Activated CD8-positive, alpha-beta memory T cell treated with anti-CD3 and anti-CD28 coated beads, Interleukin-2, amount 50 U/mL, for 1 hour (primary cell): ENCODE measurements at regions not wholly inside any gene's neighbourhood (a gene's known extent, or its start where the extent isn't known, plus 50 kb on each side); places are given as distances from the start of the nearest gene placed in this dataset.
"Not testable (repeated sequence)": the region's sequence is repeated elsewhere in the genome, so short reads cannot be mapped to it uniquely, and the experiment has no call there.

Experiments
- DNase-seq: peaks from one replicate; pipeline ENCODE4 v3.0.0-alpha.2; 2020; ENCODE audit errors: extremely low read depth

DNA sequence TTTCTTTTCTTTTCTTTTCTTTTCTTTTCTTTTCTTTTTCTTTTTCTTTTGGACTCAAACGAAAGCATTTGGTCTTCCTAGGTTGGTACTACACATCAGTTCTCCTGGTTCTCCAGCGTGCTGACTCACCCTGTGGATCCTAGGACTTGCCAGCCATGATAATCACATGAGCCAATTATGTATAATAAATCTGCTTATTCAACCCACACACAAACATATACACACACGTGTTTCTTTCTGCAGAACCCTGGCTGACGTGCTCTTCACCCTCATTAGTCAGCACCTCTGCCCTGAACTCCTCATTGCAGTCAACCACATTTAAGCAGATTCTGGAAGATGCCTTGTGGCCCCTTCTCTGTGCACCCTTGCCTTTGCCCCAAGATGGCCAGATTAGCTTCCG is 162.4 kb upstream of the MYT1L start:
- no peak for DNase-seq

DNA sequence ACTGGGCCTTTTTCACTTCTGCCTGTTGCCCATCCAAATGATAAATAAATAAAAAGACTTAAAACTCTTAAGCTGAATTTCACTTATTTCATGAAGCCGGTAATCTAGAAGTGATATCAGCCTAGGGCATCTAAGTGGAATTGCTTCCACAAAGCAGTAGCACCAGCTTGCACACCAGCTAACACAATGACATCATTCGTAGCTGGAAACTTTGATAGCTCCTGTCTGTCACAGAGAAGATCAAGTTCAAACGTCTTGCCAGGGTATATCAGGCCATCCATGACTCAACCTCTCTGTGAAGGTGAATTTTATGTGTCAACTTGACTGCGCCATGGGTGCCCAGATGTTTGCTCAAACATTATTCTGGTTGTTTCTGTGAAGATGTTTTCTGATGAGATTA is 161.7 kb upstream of the MYT1L start:
- DNase-seq, result no peak

GRCh38 chr2:2491964-2492363 is 160.9 kb upstream of the MYT1L start:
- no peak for DNase-seq

GRCh38 chr2:2484301-2484700 is 153.2 kb upstream of the MYT1L start:
- DNase-seq, result no peak

GRCh38 chr2:2482851-2483250 is 151.8 kb upstream of the MYT1L start:
- DNase-seq, result no peak

GRCh38 chr2:2472881-2473280 is 141.8 kb upstream of the MYT1L start:
- DNase-seq, result no peak

DNA sequence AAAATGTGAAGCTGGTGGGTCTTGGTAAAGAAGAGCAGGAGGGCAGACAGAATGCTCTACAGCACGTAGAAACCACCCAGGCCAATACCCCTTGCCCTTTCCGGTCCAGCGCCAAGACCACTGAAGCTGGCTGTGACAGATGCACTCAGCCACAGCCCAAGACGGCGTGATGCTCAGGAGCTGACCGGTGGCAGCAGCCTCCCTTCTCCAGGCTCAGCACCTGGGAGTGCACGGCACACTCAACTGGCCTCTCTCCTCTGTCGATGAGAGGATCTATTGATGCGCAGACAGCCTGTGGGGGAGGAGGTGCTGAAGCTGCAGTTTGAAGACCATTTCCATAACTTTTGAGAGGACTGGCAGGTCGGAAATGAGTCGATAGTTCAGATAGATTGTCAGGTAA is 141.0 kb upstream of the MYT1L start:
- no peak for DNase-seq

- DNase-seq, result no peak
These were observed 135.5 kb upstream of the MYT1L start for GRCh38 chr2:2466534-2466933.

GRCh38 chr2:2464643-2465042 is 133.6 kb upstream of the MYT1L start:
- DNase-seq, result no peak

DNA sequence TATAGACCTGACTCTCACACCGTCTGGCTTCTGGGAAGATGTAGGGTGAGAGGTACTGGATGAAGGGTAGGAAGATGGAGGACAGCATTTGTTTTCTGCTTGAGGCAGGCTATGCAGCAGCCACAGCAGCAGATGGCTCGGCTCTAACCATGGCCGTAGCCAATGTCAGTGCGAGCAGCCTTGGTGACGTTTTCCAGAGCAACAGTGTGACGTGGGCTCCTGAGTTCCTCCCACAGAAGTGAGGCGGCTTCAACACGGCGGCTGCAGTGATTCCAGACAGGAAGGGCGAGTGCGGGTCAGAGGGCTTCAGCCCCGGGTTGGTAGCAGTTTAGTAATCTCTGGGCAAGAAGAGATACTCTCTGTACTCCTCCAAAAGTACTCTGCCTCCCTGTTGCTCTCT is 133.0 kb upstream of the MYT1L start:
- no peak for DNase-seq

DNA sequence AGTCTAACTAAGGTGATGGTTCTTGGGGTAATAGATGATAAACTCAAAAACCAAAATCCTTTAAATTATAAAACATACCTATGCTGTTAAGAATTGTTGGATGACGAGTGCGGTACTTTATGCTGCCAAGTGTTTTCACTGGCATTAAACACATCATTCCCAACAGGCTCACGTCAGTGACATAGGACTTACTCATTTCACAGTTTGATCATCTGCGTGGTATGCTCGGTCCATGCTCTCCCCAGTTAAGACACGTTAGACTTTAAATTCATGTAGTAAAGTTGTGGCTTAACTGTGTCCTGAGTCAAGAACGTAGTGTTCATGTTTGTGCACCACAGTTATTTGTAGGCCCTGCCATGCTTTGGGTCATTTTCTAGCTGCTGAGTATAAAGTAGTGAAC is 125.6 kb upstream of the MYT1L start:
- no peak for DNase-seq

DNA sequence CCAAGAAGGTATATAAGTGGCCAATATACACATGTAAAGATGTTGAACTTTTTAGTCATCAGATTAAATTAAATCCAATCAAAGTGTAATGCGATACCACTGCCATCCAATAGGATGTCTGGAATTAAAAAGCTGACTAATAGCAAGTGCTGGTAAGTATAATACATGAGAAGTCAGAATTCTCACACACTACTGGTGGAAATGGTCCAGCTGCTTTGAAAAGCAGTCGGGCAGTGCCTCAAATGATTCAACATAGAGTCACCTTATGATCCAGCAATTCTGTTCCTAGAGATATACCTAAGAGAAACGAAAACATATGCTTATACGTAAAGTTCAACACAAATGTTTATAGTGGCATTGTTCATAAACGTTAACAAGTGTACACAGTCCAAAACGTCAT is 124.1 kb upstream of the MYT1L start:
- no peak for DNase-seq

DNA sequence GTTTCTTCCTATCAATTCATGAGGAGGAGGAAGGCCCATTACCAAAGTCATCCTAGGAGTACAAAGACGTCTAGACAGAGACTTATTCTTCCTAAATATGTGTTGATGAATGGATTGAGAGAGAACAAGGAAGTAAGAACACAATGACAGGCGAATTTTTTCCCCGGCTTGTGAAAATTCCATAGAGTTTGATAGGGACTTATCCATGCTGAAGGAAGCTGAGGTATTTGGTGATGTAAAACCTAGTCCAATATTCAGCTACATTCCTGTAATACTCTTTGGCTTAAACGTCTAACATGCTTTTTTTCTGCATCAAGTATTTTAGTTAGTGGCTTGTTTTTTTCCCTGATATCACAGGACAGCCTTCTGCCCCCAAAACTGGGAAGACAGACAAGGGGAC is 121.9 kb upstream of the MYT1L start:
- no peak for DNase-seq

DNA sequence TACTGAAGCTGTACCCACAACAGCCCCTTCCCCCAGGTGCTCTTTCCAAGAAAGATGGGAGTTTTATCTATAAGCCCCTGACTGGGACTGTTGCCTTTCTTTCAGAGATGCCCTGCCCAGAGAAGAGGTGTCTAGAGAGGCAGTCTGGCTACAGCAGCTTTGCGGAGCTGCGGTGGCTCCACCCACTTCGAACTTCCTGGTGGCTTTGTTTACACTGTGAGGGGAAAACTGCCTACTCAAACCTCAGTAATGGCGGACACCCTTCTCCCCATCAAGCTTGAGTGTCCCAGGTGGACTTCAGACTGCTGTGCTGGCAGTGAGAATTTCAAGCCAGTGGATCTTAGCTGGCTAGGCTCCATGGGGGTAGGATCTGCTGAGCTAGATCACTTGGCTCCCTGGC is 120.2 kb upstream of the MYT1L start:
- not testable (repeated sequence) for DNase-seq

GRCh38 chr2:2448178-2448577 is 117.1 kb upstream of the MYT1L start:
- DNase-seq, result no peak

DNA sequence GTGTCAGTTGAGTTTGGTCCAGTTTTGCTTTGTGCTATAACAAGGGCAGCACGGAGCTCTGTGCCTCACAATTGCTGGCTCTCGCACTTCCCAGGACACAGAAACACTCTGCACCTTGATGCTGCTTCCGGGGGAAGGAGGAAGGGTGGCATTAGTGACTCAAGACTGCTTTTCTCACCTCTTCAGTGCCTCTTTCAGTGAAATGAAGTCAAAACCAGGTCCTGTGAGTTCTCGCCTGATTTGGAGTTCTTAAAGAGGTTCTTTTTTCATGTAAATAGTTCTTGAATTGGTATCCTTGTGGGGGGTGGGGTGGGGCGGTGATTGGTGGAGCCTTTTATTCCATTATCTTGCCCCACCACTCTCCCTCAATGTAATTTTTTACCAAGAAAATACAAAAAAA is 91.5 kb upstream of the MYT1L start:
- DNase-seq, result no peak

GRCh38 chr2:2413525-2413924 is 82.5 kb upstream of the MYT1L start:
- no peak for DNase-seq

DNA sequence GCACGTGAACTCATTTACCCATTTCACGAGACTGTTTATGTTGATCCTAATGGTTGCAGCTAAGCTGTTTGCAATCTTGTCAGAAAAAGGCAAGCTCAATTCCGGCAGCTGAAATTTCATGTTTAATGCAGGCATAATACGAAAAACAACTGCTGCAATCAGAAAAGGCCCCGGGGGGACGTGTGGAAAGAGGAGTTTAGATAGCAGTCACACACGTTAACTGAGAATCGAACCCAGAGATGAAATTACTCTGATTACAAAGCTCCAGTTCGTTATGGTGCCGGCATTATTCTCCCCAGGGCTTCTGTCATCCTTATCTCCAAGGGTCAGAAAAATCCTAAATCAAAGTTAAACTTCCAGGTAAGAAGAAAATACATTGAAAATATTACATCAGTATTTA is 79.9 kb upstream of the MYT1L start:
- DNase-seq, result no peak

DNA sequence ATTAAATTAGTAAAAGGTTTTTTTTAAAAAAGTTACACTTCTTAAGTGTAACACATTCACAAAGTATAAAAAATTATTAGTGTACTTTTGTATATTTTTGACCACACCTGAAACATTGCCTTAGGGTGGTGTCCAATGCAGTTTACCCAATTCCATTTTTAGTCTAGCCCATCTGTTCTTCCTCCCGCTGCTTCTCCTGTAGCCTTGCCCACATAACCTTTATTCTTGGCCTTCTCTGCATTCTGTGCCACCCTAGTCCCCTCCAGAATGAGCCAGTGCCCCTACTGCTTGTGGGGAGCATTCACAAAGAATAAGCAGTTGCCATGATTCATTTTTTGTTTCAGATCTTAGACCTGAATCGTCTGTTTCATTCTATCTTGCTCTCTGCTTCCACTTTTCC is 78.4 kb upstream of the MYT1L start:
- no peak for DNase-seq

- DNase-seq, result no peak
These were observed 74.7 kb upstream of the MYT1L start for GRCh38 chr2:2405780-2406179.

GRCh38 chr2:2400286-2401038 is 69.4 kb upstream of the MYT1L start:
- no peak for DNase-seq

DNA sequence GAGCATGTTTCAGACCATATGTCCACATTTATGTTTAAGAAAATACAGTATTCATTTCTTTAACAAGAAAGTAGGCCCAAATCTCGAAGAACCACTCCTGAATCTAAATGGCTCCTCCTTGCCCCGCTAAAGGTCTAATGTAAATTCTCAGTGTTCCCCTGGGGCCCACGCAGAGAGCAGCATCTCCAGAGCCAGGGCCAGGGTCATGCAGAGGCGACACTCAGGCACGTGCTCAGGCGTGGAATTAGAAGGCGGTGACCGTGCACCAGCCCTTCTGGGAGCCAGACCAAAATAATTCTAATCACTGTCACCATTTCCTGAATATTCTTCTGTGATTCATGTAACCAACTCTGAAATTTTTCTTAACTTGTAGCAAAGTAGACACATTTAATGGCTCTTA is 68.3 kb upstream of the MYT1L start:
- no peak for DNase-seq

DNA sequence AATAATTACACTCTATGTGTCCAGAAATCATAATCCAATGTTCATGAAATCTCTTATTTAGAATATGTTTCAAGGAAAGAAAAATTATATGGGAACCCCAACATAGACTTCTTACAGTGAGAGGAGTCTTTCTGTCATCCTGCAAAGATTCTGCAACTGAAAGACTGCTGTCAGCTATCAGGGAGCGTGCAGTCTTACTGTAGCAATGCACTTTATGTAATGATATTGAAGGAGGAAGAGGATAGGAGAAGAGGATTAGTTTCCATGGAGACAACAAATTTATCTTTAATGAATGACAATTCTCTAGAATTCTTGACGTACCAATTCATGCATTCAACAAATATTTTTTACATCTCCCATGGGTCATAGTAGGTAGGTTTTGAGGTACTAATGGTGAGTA is 61.3 kb upstream of the MYT1L start:
- DNase-seq, result no peak

GRCh38 chr2:2389215-2389614 is 58.1 kb upstream of the MYT1L start:
- DNase-seq, result no peak
